IPS-18a (cell line): ENCODE measurements at regions not wholly inside any gene's neighbourhood (a gene's known extent, or its start where the extent isn't known, plus 50 kb on each side); places are given as distances from the start of the nearest gene placed in this dataset.
A peak's percentile ranks its signal among the peaks of the same experiment; 100 is the strongest.
"Not testable (repeated sequence)": the region's sequence is repeated elsewhere in the genome, so short reads cannot be mapped to it uniquely, and the experiment has no call there.

Source experiments
- H3K27ac ChIP-seq: one replicate; pipeline ENCODE4 v1.5.1; 2013; ENCODE audit warnings: low read length
- H3K27me3 ChIP-seq: one replicate; pipeline ENCODE4 v1.6.1; 2013; ENCODE audit warnings: mild to moderate bottlenecking, low read length; ENCODE audit not compliant: control insufficient read depth, insufficient read depth
- H3K36me3 ChIP-seq: one replicate; pipeline ENCODE4 v1.6.1; 2013; ENCODE audit warnings: low read depth, low read length; ENCODE audit not compliant: control insufficient read depth
- H3K4me1 ChIP-seq: one replicate; pipeline ENCODE4 v1.6.1; 2013; ENCODE audit warnings: low read depth, low read length; ENCODE audit not compliant: control insufficient read depth
- H3K4me3 ChIP-seq: one replicate; pipeline ENCODE4 v1.5.1; 2013; ENCODE audit warnings: low read length
- H3K9ac ChIP-seq: one replicate; pipeline ENCODE4 v1.6.1; 2013; ENCODE audit warnings: mild to moderate bottlenecking, low read length, moderate library complexity
- H3K9me3 ChIP-seq: one replicate; pipeline ENCODE4 v1.6.1; 2013; ENCODE audit warnings: low read depth, low read length; ENCODE audit not compliant: control insufficient read depth

- no peak overlapping the region for H3K27ac ChIP-seq
- H3K9me3 ChIP-seq: no peaks in the 10 kb centered on the region
- H3K9ac ChIP-seq: no peak overlapping the region
- peaks cover 16% of the 10 kb centered on the region for H3K4me1 ChIP-seq
- no peaks in the 10 kb centered on the region for H3K27me3 ChIP-seq
- H3K36me3 ChIP-seq: no peaks in the 10 kb centered on the region
- H3K4me3 ChIP-seq: peak overlapping the region; percentile 28
Observed at GRCh38 chr5:94057655-94058054, 316.3 kb upstream of the POU5F2 start.

- no peaks in the 10 kb centered on the region for H3K27me3 ChIP-seq
- peak overlapping the region; percentile 28 for H3K4me3 ChIP-seq
- no peaks in the 10 kb centered on the region for H3K9me3 ChIP-seq
- no peak overlapping the region for H3K27ac ChIP-seq
- no peaks in the 10 kb centered on the region for H3K36me3 ChIP-seq
- H3K9ac ChIP-seq: no peak overlapping the region
- H3K4me1 ChIP-seq: peaks cover 16% of the 10 kb centered on the region
Observed at GRCh38 chr5:94057217-94057616, 315.8 kb upstream of the POU5F2 start.

GRCh38 chr5:94049307-94049922 is 308.0 kb upstream of the POU5F2 start:
- not testable (repeated sequence) for H3K27me3 ChIP-seq, H3K27ac ChIP-seq, H3K9me3 ChIP-seq, H3K9ac ChIP-seq, H3K4me3 ChIP-seq, H3K36me3 ChIP-seq
- peaks cover 15% of the 10 kb centered on the region for H3K4me1 ChIP-seq

GRCh38 chr5:94045839-94046782 is 304.7 kb upstream of the POU5F2 start:
- no peaks in the 10 kb centered on the region for H3K27me3 ChIP-seq
- no peaks in the 10 kb centered on the region for H3K9me3 ChIP-seq
- H3K4me1 ChIP-seq: peaks cover 15% of the 10 kb centered on the region
- H3K9ac ChIP-seq: no peak overlapping the region
- peak overlapping the region; percentile 17 for H3K4me3 ChIP-seq
- no peak overlapping the region for H3K27ac ChIP-seq
- no peaks in the 10 kb centered on the region for H3K36me3 ChIP-seq

GRCh38 chr5:94043311-94043710 is 301.9 kb upstream of the POU5F2 start:
- Histone ChIP-seq H3K27ac (no peak overlapping the region), H3K36me3 (no peaks in the 10 kb centered on the region), H3K9ac (no peak overlapping the region), H3K4me3 (no peak overlapping the region), H3K4me1 (peaks cover 20% of the 10 kb centered on the region), H3K9me3 (no peaks in the 10 kb centered on the region), H3K27me3 (no peaks in the 10 kb centered on the region)

GRCh38 chr5:94040591-94041148 is 299.3 kb upstream of the POU5F2 start:
- Histone ChIP-seq H3K4me1 (peaks cover 20% of the 10 kb centered on the region), H3K9me3 (no peaks in the 10 kb centered on the region), H3K9ac (no peak overlapping the region), H3K4me3 (no peak overlapping the region), H3K36me3 (no peaks in the 10 kb centered on the region), H3K27ac (no peak overlapping the region), H3K27me3 (no peaks in the 10 kb centered on the region)

GRCh38 chr5:94039101-94039500 is 297.7 kb upstream of the POU5F2 start:
- Histone ChIP-seq H3K9ac (no peak overlapping the region), H3K36me3 (no peaks in the 10 kb centered on the region), H3K27ac (no peak overlapping the region), H3K4me3 (no peak overlapping the region), H3K4me1 (peaks cover 17% of the 10 kb centered on the region), H3K27me3 (no peaks in the 10 kb centered on the region), H3K9me3 (no peaks in the 10 kb centered on the region)

- Histone ChIP-seq H3K27ac (no peak overlapping the region), H3K4me1 (peaks cover 12% of the 10 kb centered on the region), H3K9ac (no peak overlapping the region), H3K9me3 (no peaks in the 10 kb centered on the region), H3K36me3 (no peaks in the 10 kb centered on the region), H3K27me3 (no peaks in the 10 kb centered on the region), H3K4me3 (no peak overlapping the region)
Observed at GRCh38 chr5:94031631-94032030, 290.2 kb upstream of the POU5F2 start.

- Histone ChIP-seq H3K4me1 (peaks cover 5% of the 10 kb centered on the region), H3K9ac (no peak overlapping the region), H3K36me3 (no peaks in the 10 kb centered on the region), H3K4me3 (no peak overlapping the region), H3K9me3 (no peaks in the 10 kb centered on the region), H3K27me3 (no peaks in the 10 kb centered on the region), H3K27ac (no peak overlapping the region)
Observed at GRCh38 chr5:94028001-94028400, 286.6 kb upstream of the POU5F2 start.

- H3K27ac ChIP-seq: no peak overlapping the region
Observed at GRCh38 chr5:94027145-94027544, 285.7 kb upstream of the POU5F2 start.

GRCh38 chr5:94025788-94026473 is 284.5 kb upstream of the POU5F2 start:
- Histone ChIP-seq H3K4me3 (no peak overlapping the region), H3K9me3 (no peaks in the 10 kb centered on the region), H3K9ac (no peak overlapping the region), H3K36me3 (no peaks in the 10 kb centered on the region), H3K27me3 (no peaks in the 10 kb centered on the region), H3K4me1 (peaks cover 5% of the 10 kb centered on the region), H3K27ac (no peak overlapping the region)

More at GRCh38 chr5:94027145-94027544, 285.7 kb upstream of the POU5F2 start:
- no peaks in the 10 kb centered on the region for H3K27me3 ChIP-seq
- no peak overlapping the region for H3K4me3 ChIP-seq
- H3K36me3 ChIP-seq: no peaks in the 10 kb centered on the region
- H3K9me3 ChIP-seq: no peaks in the 10 kb centered on the region
- no peak overlapping the region for H3K9ac ChIP-seq
- H3K4me1 ChIP-seq: peaks cover 5% of the 10 kb centered on the region
